ENCODE measurements at regions not wholly inside any gene's neighbourhood (a gene's known extent, or its start where the extent isn't known, plus 50 kb on each side); places are given as distances from the start of the nearest gene placed in this dataset.
"Not testable (repeated sequence)": the region's sequence is repeated elsewhere in the genome, so short reads cannot be mapped to it uniquely, and the experiment has no call there.

DNA sequence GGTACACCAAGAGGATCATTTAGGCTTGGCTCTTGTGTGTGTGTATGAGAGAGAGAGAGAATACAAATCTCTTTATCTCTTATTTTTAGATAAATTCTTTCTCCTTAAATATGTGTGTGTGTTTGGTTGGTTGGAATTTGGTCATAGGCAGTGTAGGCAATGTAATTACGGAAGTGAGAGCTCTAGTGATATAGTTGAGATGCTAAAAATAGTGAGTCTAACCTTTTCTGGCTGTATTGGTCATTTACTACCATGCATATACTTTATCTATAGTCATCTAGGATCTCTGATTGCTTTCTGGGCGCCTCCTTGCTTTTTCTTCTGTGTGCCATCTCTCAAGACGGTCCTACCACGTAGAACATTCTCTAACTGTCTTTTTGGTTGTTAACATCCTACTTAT is 250.2 kb downstream of the NUF2 start:
- DNase-seq (ENCODE audit: low read depth, low spot score): no peak

DNA sequence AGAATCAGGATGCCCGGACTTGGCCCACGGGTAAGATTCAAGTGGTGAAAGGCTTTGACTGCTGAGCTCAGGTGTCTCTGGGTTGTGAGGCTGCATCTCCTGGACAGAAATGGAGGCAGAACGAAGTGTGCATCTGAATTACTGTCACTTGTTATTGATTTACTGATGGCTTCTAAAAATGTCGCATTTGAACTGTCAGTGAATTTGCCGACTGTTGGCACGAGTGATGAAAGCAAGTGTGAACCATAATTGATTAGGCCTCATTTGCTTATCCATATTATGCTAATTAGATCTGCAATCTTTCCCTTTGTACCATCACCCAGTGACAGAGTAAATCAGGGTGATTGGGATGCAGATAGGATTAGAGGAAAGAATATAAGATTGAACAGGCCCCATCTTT is 252.4 kb downstream of the NUF2 start:
- no peak for DNase-seq (ENCODE audit: low read depth, low spot score)

DNA sequence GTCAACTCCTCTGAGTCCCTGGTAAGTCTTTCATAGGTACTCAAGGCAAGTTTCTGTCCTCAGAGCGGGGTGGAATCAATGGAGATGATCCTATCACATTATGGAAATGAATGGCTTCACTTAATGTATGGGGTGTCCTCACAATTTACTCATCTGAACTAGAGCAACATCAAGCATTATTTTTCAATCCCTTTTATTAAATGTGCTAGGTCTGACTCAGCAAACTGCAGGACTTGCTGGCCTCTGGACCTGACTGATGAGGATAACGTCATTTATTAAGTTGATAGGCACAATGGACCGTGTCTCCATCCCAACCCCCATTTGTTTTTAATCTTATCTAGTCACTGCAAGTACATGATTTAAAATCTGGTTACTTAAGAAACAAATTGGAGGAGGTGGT is 259.2 kb downstream of the NUF2 start:
- DNase-seq (ENCODE audit: low read depth, low spot score): no peak

- no peak for DNase-seq (ENCODE audit: low read depth, low spot score)
These were observed 262.0 kb downstream of the NUF2 start for GRCh38 chr1:163583661-163584181.

- no peak for DNase-seq (ENCODE audit: low read depth, low spot score)
These were observed 264.0 kb downstream of the NUF2 start for GRCh38 chr1:163585796-163586195.

GRCh38 chr1:163588796-163589195 is 267.0 kb downstream of the NUF2 start:
- no peak for DNase-seq (ENCODE audit: low read depth, low spot score)

- DNase-seq (ENCODE audit: low read depth, low spot score): no peak
These were observed 268.0 kb downstream of the NUF2 start for GRCh38 chr1:163589735-163590134.

- not testable (repeated sequence) for DNase-seq (ENCODE audit: low read depth, low spot score)
These were observed 269.4 kb downstream of the NUF2 start for GRCh38 chr1:163591131-163591530.

- DNase-seq (ENCODE audit: low read depth, low spot score): not testable (repeated sequence)
These were observed 270.9 kb downstream of the NUF2 start for GRCh38 chr1:163592623-163593022.

DNA sequence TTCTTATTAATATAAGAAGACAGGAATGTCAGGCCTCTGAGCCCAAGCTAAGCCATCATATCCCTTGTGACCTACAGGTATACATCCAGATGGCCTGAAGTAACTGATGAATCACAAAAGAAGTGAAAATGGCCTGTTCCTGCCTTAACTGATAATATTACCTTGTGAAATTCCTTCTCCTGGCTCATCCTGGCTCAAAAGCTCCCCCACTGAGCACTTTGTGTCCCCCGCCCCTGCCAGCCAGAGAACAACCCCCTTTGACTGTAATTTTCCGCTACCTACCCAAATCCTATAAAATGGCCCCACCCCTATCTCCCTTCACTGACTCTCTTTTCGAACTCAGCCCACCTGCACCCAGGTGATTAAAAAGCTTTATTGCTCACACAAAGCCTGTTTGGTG is 274.4 kb downstream of the NUF2 start:
- peak; percentile 7 for DNase-seq (ENCODE audit: low read depth, low spot score)

DNA sequence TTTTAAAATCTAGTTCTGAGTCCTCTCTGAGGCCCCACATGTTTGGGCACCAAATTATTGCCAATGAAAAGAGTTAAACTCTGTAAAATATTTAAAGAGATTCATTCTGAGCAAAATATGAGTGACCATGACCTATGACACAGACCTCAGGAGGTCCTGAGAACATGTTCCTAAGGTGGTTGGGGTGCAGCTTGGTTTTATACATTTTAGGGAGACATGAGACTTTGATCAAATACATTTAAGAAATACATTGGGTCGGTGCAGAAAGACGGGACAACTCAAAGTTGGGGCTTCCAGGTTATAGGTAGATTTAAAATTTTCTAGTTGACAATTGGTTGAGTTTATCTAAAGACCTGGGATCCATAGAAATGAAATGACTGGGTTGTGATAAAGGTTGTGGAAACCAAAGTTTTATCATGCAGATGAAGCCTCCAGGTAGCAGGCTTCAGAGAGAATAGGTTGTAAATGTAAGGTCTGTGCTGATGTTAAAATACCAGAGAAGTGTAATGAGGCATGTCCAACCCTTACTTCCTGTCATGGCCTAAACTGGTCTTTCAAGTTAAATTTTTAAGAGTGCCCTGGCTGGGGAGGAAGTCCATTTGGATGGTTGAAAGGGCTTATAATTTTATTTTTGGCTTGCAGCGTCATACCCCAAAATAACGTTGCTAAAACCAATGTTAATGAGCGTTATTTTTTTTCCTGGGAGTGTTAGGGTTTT is 274.9 kb downstream of the NUF2 start:
- DNase-seq (ENCODE audit: low read depth, low spot score): peak; percentile 84

DNA sequence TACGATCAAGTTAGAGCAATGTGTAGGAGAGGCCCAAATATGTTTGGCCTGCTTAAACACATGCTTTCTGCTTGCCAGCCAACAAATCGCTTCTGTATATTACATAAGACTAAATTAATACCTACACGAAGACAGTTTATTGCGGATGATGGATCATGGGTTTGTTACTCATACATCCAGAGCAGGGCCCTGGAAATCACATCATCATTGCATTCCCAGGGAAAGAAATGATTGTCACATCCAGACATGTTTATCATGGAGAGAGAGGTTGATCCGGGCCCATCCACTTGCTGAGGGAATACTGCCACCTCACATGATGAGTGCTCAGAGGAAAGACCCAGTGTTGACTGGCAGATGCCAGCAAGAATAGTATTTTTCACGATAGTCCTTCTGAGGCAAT is 282.6 kb downstream of the NUF2 start:
- DNase-seq (ENCODE audit: low read depth, low spot score): no peak

DNA sequence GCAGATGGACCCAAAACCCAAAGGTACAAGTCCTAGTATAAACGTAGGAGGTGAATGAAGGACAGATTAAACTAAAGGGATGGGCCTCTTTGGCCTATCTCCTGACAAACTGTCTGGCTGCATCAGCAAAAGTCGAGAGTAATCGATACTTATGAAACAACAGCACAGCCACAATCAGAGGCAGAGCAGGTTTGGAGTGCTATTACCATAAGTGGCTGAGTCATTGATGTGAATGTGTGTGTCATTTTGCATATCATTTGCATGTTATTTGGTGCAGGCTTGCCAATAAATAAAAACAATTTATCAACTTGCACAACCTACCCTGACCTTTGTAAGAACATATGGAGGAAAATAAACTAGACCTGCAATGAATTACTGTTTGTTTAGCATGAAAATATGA is 283.1 kb downstream of the NUF2 start:
- DNase-seq (ENCODE audit: low read depth, low spot score): no peak

- DNase-seq (ENCODE audit: low read depth, low spot score): no peak
These were observed 287.2 kb downstream of the NUF2 start for GRCh38 chr1:163608979-163609378.

DNA sequence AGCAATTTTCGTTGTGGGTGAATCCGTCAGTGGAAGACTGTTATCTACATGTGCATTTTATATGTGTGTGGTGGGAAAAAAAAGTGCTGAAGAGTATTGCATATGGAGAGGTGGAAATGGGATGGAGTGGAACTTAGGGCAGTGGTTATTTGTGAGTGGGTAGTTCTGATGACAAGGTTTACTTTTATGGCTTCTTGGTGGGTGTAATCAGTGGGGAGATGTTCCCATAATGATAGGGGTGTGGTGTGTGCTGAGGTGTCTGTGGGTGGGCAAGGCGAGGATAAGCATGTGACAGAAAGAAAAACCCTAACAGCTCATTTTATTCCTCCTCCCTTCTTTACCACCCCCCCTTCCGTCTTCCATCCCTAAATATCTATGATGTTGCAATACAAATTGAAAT is 288.1 kb downstream of the NUF2 start:
- no peak for DNase-seq (ENCODE audit: low read depth, low spot score)

GRCh38 chr1:163610486-163610885 is 288.7 kb downstream of the NUF2 start:
- DNase-seq (ENCODE audit: low read depth, low spot score): no peak

- no peak for DNase-seq (ENCODE audit: low read depth, low spot score)
These were observed 292.6 kb downstream of the NUF2 start for GRCh38 chr1:163614361-163614760.

GRCh38 chr1:163628034-163628773 is 306.4 kb downstream of the NUF2 start:
- DNase-seq (ENCODE audit: low read depth, low spot score): no peak

GRCh38 chr1:163632269-163632668 is 310.5 kb downstream of the NUF2 start:
- no peak for DNase-seq (ENCODE audit: low read depth, low spot score)

- no peak for DNase-seq (ENCODE audit: low read depth, low spot score)
These were observed 311.6 kb downstream of the NUF2 start for GRCh38 chr1:163633366-163633765.

DNA sequence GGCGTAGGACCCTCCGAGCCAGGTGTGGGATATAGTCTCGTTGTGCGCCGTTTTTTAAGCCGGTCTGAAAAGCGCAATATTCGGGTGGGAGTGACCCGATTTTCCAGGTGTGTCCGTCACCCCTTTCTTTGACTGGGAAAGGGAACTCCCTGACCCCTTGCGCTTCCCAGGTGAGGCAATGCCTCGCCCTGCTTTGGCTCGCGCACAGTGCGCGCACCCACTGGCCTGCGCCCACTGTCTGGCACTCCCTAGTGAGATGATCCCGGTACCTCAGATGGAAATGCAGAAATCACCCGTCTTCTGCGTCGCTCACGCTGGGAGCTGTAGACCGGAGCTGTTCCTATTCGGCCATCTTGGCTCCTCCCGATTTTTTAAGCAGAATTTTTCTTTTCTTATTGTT is 323.9 kb downstream of the NUF2 start:
- DNase-seq (ENCODE audit: low read depth, low spot score): not testable (repeated sequence)

- no peak for DNase-seq (ENCODE audit: low read depth, low spot score)
These were observed 328.9 kb downstream of the NUF2 start for GRCh38 chr1:163650624-163651023.

- no peak for DNase-seq (ENCODE audit: low read depth, low spot score)
These were observed 330.7 kb downstream of the NUF2 start for GRCh38 chr1:163652441-163652840.
